GM12878 (cell line): ENCODE measurements at regions not wholly inside any gene's neighbourhood (a gene's known extent, or its start where the extent isn't known, plus 50 kb on each side); places are given as distances from the start of the nearest gene placed in this dataset.

Experiments
- ATAC-seq: fragments of 200-7000 bp; cut with Tn5 transposase; 3 replicates; pipeline ENCODE4 v1.9.1; 2020; ENCODE audit warnings: mild to moderate bottlenecking, moderate library complexity
- BruUV-seq: library from RNA; stranded (reverse); fragments of 400-500 nt; replicated peaks from 2 replicates; lab custom pipeline; 2021; lab: Mats Ljungman, UMichigan
- CTCF ChIA-PET: fragments of 300-600 bp; sonication (Branson Sonifier 250); formaldehyde crosslinking; extraction: SDS; loops from one replicate; lab custom pipeline; 2021; ENCODE audit warnings: inconsistent platforms; lab: Yijun Ruan, JAX
- POLR2A ChIA-PET: fragments of 350-600 bp; formaldehyde crosslinking; extraction: SDS; loops from one replicate; lab custom pipeline; 2021; ENCODE audit warnings: inconsistent platforms; lab: Charles Lee
- RAD21 ChIA-PET: fragments of 300-600 bp; sonication (Branson Sonifier 250); formaldehyde crosslinking; loops from one replicate; lab custom pipeline; 2023; ENCODE audit warnings: antibody characterized with exemption; ENCODE audit not compliant: unreplicated experiment; lab: Charles Lee
- SMC1A ChIA-PET: fragments of 300-600 bp; sonication (Branson Sonifier 250); formaldehyde crosslinking; loops from one replicate; lab custom pipeline; 2023; ENCODE audit not compliant: unreplicated experiment, uncharacterized antibody; lab: Charles Lee
- DNase-seq: peaks from one replicate; pipeline ENCODE4 v3.0.0-alpha.2; 2011; ENCODE audit warnings: low read depth, low spot score
- FAIRE-seq: peaks from 3 replicates; lab custom pipeline; 2011; peaks lifted over from hg19 to GRCh38; lab: Jason Lieb, UNC
- H2AFZ ChIP-seq: 2 replicates; pipeline ENCODE4 v1.6.0; 2011; ENCODE audit warnings: low read depth, low read length, control low read depth; ENCODE audit not compliant: control insufficient read depth
- H3K27ac ChIP-seq: 2 replicates; pipeline ENCODE4 v1.5.1; 2011; ENCODE audit warnings: control low read depth; ENCODE audit not compliant: control insufficient read depth, insufficient read depth
- H3K27me3 ChIP-seq, 2 experiments: replicated peaks in 1 of 2; 2 replicates each; pipeline versions ENCODE4 v1.6.0 to v1.6.1; 2011; ENCODE audit warnings: low read length in 1 of 2; ENCODE audit not compliant: control insufficient read depth in 2 of 2, insufficient read depth in 2 of 2
- H3K36me3 ChIP-seq, 2 experiments: 2 replicates each; pipeline ENCODE4 v1.5.1; 2011; ENCODE audit warnings: low read length in 1 of 2; ENCODE audit not compliant: control insufficient read depth in 2 of 2, insufficient read depth in 2 of 2
- H3K4me1 ChIP-seq: 2 replicates; pipeline ENCODE4 v1.6.1; 2011; ENCODE audit warnings: mild to moderate bottlenecking, low read length, moderate library complexity, mixed read lengths; ENCODE audit not compliant: control insufficient read depth, insufficient read depth
- H3K4me2 ChIP-seq: 2 replicates; pipeline ENCODE4 v1.6.0; 2011; ENCODE audit warnings: control low read depth; ENCODE audit not compliant: control insufficient read depth, insufficient read depth
- H3K4me3 ChIP-seq: fragments of 200-600 bp; sonication (generic); 2 replicates; pipeline ENCODE4 v1.5.1; 2016
- H3K79me2 ChIP-seq: 2 replicates; pipeline ENCODE4 v1.6.0; 2011; ENCODE audit warnings: low read length; ENCODE audit not compliant: control insufficient read depth, insufficient read depth
- H3K9ac ChIP-seq: 2 replicates; pipeline ENCODE4 v1.8.0; 2011; ENCODE audit warnings: low read length, control low read depth, mixed read lengths; ENCODE audit not compliant: control insufficient read depth, insufficient read depth
- H3K9me3 ChIP-seq: replicated peaks from 3 replicates; pipeline ENCODE4 v1.5.1; 2011; ENCODE audit warnings: mild to moderate bottlenecking, low read length; ENCODE audit not compliant: control insufficient read depth, insufficient read depth
- H4K20me1 ChIP-seq: 2 replicates; pipeline ENCODE4 v1.6.0; 2011; ENCODE audit not compliant: control insufficient read depth, insufficient read depth
- ATF3 ChIP-seq: IDR thresholded peaks from 2 replicates; pipeline ENCODE4 v1.6.1; 2011; ENCODE audit warnings: low read depth, mild to moderate bottlenecking, low read length, moderate library complexity, borderline replicate concordance; ENCODE audit errors: extremely low read depth
- CEBPZ ChIP-seq: fragments of 150-350 bp; IDR thresholded peaks from 2 replicates; pipeline ENCODE4 v1.6.1; 2016; ENCODE audit warnings: low read depth, low read length
- CTCF ChIP-seq, 3 experiments: IDR thresholded peaks in 2 of 3; conservative IDR thresholded peaks in 1 of 3; 2 replicates each; pipeline ENCODE4 v1.5.1; 2011; ENCODE audit warnings: low read depth in 3 of 3, low read length in 3 of 3, mild to moderate bottlenecking in 3 of 3, control low read depth in 2 of 3, moderate library complexity in 2 of 3, inconsistent platforms in 1 of 3, mixed read lengths in 1 of 3; ENCODE audit not compliant: control insufficient read depth in 2 of 3, insufficient read depth in 1 of 3; ENCODE audit errors: extremely low read depth in 1 of 3
- FOXM1 ChIP-seq: IDR thresholded peaks from 2 replicates; pipeline ENCODE4 v1.6.1; 2012; ENCODE audit warnings: low read depth, mild to moderate bottlenecking, inconsistent platforms, low read length, moderate library complexity
- RCOR1 ChIP-seq: conservative IDR thresholded peaks from 2 replicates; pipeline ENCODE4 v1.6.1; 2012; ENCODE audit warnings: low read depth, low read length, improper control_type of control experiment
- SMAD1 ChIP-seq: fragments of 450-650 bp; IDR thresholded peaks from 2 replicates; pipeline ENCODE4 v1.6.1; 2018; ENCODE audit warnings: mild to moderate bottlenecking, low read depth; ENCODE audit not compliant: partially characterized antibody
- WGBS: methylation state at CpG from one replicate; pipeline ENCODE4 v1.1.6; 2016; ENCODE audit warnings: low lambda C conversion rate; ENCODE audit not compliant: insufficient replicate concordance, insufficient coverage; ENCODE audit errors: missing lambda C conversion rate; 5-methylcytosine and 5-hydroxymethylcytosine counted together
- in situ Hi-C: fragments of 300-500 bp; cut with MboI; formaldehyde crosslinking; loops from 9 replicates; pipeline ENCODE4 v1.14.3; 2018; ENCODE audit warnings: mixed read lengths
- intact Hi-C: fragments of 100-400 bp; cut with micrococcal nuclease; formaldehyde crosslinking; loops from one replicate; pipeline ENCODE4 v1.14.2; 2022; ENCODE audit not compliant: unreplicated experiment

GRCh38 chr9:38131729-38132128 lies 62.7 kb upstream of the SHB start:
- peaks cover 0 to 2% of the 10 kb centered on the region in 2 experiments; a peak in 3 of 4 replicates for H3K27me3 ChIP-seq
- H3K36me3 ChIP-seq, result no peaks in the 10 kb centered on the region
- SMC1A ChIA-PET, result interaction anchor here (0.7 to 5.6 kb wide), 10 partner anchors 10 to 42 kb away, joined by 3 to 106 read pairs (median 22); no protein-coding TSS in a partner anchor
- H4K20me1 ChIP-seq, result no peaks in the 10 kb centered on the region
- H3K79me2 ChIP-seq, result no peaks in the 10 kb centered on the region
- H2AFZ ChIP-seq, result no peak overlapping the region
- CTCF ChIA-PET, result interaction anchor here (0.5 to 11.0 kb wide), 5 partner anchors 23 to 64 kb away, joined by 3 to 116 read pairs (median 22); no protein-coding TSS in a partner anchor
- TF ChIP-seq RCOR1, result no peak
- TF ChIP-seq SMAD1, result no peak
- TF ChIP-seq CEBPZ, result no peak
- TF ChIP-seq FOXM1, result no peak
- TF ChIP-seq ATF3, result no peak
- no peak for TF ChIP-seq CTCF (IDR thresholded peaks at IDR 0.05 in 2 of 3, conservative IDR thresholded peaks at IDR 0.05 in 1 of 3; ENCODE audit: control insufficient read depth in 2 of 3, extremely low read depth in 1 of 3, insufficient read depth in 1 of 3, low read depth in 3 of 3, low read length in 3 of 3)
- no peak overlapping the region for H3K9ac ChIP-seq
- WGBS, result 40% methylated on average over 8 of the region's 8 CpGs
- no peaks in the 10 kb centered on the region for H3K9me3 ChIP-seq
- intact Hi-C loops, result loop anchor here (2.0 kb wide), 1 partner anchor 43 kb away; no protein-coding TSS in a partner anchor
- no peak for ATAC-seq
- DNase-seq, result no peak
- no peak overlapping the region for H3K4me3 ChIP-seq
- RAD21 ChIA-PET, result interaction anchor here (1.0 to 4.9 kb wide), 8 partner anchors 10 to 95 kb away, joined by 3 to 37 read pairs (median 16); no protein-coding TSS in a partner anchor
- no TSS peak for BruUV-seq
- H3K4me1 ChIP-seq, result peaks cover 3% of the 10 kb centered on the region; the same call in 1 of the 2 replicates
- FAIRE-seq, result no peak
- in situ Hi-C loops, result no loop called here
- H3K27ac ChIP-seq, result no peak overlapping the region
- POLR2A ChIA-PET, result interaction anchor here (0.6 to 3.0 kb wide), 5 partner anchors 9 to 23 kb away, joined by 3 to 11 read pairs (median 3); no protein-coding TSS in a partner anchor
- H3K4me2 ChIP-seq, result no peak overlapping the region
